DOHH2 (cell line): ENCODE measurements at regions not wholly inside any gene's neighbourhood (a gene's known extent, or its start where the extent isn't known, plus 50 kb on each side); places are given as distances from the start of the nearest gene placed in this dataset.

Experiments
- H3F3A ChIP-seq: fragments of 200-600 bp; sonication (generic), shearing (Covaris generic); 2 replicates; pipeline ENCODE4 v1.6.0; 2016; ENCODE audit warnings: antibody characterized with exemption, mild to moderate bottlenecking; ENCODE audit not compliant: control insufficient read depth, insufficient read depth
- H3K27ac ChIP-seq: fragments of 200-600 bp; sonication (generic); 2 replicates; pipeline ENCODE4 v1.5.1; 2014; ENCODE audit warnings: low read depth, mild to moderate bottlenecking, low read length, moderate library complexity
- H3K27me3 ChIP-seq: fragments of 200-600 bp; sonication (generic); 2 replicates; pipeline ENCODE4 v1.6.1; 2014; ENCODE audit warnings: mild to moderate bottlenecking, low read length, mixed read lengths; ENCODE audit not compliant: control insufficient read depth
- H3K36me3 ChIP-seq: fragments of 200-600 bp; sonication (generic); 2 replicates; pipeline ENCODE4 v1.6.1; 2014; ENCODE audit warnings: mild to moderate bottlenecking, low read length, moderate library complexity, mixed read lengths; ENCODE audit not compliant: control insufficient read depth
- H3K4me1 ChIP-seq: fragments of 200-600 bp; sonication (generic); 2 replicates; pipeline ENCODE4 v1.6.1; 2014; ENCODE audit warnings: mild to moderate bottlenecking, low read length, mixed read lengths; ENCODE audit not compliant: control insufficient read depth
- H3K4me2 ChIP-seq: fragments of 200-600 bp; sonication (generic); 2 replicates; pipeline ENCODE4 v1.6.0; 2014; ENCODE audit warnings: mild to moderate bottlenecking, low read length, moderate library complexity
- H3K4me3 ChIP-seq: fragments of 200-600 bp; sonication (generic); 2 replicates; pipeline ENCODE4 v1.5.1; 2014; ENCODE audit warnings: mild to moderate bottlenecking, low read length, mixed read lengths
- H3K79me2 ChIP-seq: fragments of 200-600 bp; sonication (generic); 2 replicates; pipeline ENCODE4 v1.6.1; 2014; ENCODE audit warnings: mild to moderate bottlenecking, low read length, mixed read lengths; ENCODE audit not compliant: control insufficient read depth
- H3K9me2 ChIP-seq: fragments of 200-600 bp; sonication (generic); replicated peaks from 2 replicates; pipeline ENCODE4 v1.6.1; 2014; ENCODE audit warnings: mild to moderate bottlenecking, low read length, mixed read lengths; ENCODE audit not compliant: control insufficient read depth
- H3K9me3 ChIP-seq: fragments of 200-600 bp; sonication (generic); 2 replicates; pipeline ENCODE4 v1.6.1; 2014; ENCODE audit warnings: antibody characterized with exemption, low read length, mixed read lengths; ENCODE audit not compliant: control insufficient read depth, insufficient read depth
- H4K20me1 ChIP-seq: fragments of 200-600 bp; sonication (generic); 2 replicates; pipeline ENCODE4 v1.6.0; 2014; ENCODE audit warnings: low read depth, mild to moderate bottlenecking, antibody characterized with exemption, low read length, moderate library complexity; ENCODE audit not compliant: control insufficient read depth, insufficient read depth
- EZH2phosphoT487 ChIP-seq: fragments of 200-600 bp; sonication (generic); IDR thresholded peaks from 2 replicates; pipeline ENCODE4 v1.6.1; 2017; ENCODE audit warnings: borderline replicate concordance, mild to moderate bottlenecking, antibody characterized with exemption, low read length, moderate library complexity, mixed read lengths
- TF ChIP-seq, protein P1 (sequence below): fragments of 200-600 bp; sonication (generic); IDR thresholded peaks from one replicate; pipeline ENCODE4 v1.5.1; 2014; ENCODE audit warnings: antibody characterized with exemption, mild to moderate bottlenecking, low read depth, low read length; ENCODE audit not compliant: poor library complexity, severe bottlenecking

DNA sequence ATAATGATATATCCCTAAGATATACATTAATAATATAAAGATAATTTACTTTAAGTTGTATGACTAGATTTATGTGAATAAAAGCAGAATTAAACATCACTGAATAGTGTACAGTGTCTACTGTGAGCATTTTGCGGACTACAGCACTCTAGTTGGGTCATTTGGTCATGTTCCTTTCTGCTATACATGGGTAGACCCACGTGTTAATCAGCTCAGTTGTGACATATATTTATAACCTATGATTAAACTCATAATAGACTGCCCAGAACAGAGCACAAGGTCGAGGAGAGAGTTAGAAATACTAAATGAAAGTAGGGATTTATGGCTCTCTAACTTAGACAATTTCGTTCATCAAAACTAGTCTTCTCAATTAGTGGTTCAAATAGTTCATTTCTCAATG, 852.7 kb downstream of the EPHA7 start:
- Histone ChIP-seq H3K36me3 (no peaks in the 10 kb centered on the region), H3K9me2 (no peaks in the 10 kb centered on the region), H3K4me1 (no peaks in the 10 kb centered on the region), H3K4me3 (no peak overlapping the region), H4K20me1 (no peaks in the 10 kb centered on the region), H3K27me3 (no peaks in the 10 kb centered on the region), H3K27ac (no peak overlapping the region), H3F3A (no peaks in the 10 kb centered on the region), H3K4me2 (no peak overlapping the region), H3K9me3 (no peaks in the 10 kb centered on the region), H3K79me2 (no peaks in the 10 kb centered on the region)
- no peak for TF ChIP-seq EZH2phosphoT487
- TF ChIP-seq, protein P1, sequence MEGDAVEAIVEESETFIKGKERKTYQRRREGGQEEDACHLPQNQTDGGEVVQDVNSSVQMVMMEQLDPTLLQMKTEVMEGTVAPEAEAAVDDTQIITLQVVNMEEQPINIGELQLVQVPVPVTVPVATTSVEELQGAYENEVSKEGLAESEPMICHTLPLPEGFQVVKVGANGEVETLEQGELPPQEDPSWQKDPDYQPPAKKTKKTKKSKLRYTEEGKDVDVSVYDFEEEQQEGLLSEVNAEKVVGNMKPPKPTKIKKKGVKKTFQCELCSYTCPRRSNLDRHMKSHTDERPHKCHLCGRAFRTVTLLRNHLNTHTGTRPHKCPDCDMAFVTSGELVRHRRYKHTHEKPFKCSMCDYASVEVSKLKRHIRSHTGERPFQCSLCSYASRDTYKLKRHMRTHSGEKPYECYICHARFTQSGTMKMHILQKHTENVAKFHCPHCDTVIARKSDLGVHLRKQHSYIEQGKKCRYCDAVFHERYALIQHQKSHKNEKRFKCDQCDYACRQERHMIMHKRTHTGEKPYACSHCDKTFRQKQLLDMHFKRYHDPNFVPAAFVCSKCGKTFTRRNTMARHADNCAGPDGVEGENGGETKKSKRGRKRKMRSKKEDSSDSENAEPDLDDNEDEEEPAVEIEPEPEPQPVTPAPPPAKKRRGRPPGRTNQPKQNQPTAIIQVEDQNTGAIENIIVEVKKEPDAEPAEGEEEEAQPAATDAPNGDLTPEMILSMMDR: no peak

GRCh38 chr6:92564376-92564775, 855.0 kb downstream of the EPHA7 start:
- Histone ChIP-seq H3K36me3 (no peaks in the 10 kb centered on the region), H3K27ac (no peak overlapping the region), H3K9me3 (no peaks in the 10 kb centered on the region), H3K4me2 (no peak overlapping the region), H4K20me1 (no peaks in the 10 kb centered on the region), H3K4me3 (no peak overlapping the region), H3K79me2 (no peaks in the 10 kb centered on the region), H3F3A (no peaks in the 10 kb centered on the region), H3K9me2 (no peaks in the 10 kb centered on the region), H3K4me1 (no peaks in the 10 kb centered on the region), H3K27me3 (no peaks in the 10 kb centered on the region)
- TF ChIP-seq, protein P1: no peak
- TF ChIP-seq EZH2phosphoT487: no peak

DNA sequence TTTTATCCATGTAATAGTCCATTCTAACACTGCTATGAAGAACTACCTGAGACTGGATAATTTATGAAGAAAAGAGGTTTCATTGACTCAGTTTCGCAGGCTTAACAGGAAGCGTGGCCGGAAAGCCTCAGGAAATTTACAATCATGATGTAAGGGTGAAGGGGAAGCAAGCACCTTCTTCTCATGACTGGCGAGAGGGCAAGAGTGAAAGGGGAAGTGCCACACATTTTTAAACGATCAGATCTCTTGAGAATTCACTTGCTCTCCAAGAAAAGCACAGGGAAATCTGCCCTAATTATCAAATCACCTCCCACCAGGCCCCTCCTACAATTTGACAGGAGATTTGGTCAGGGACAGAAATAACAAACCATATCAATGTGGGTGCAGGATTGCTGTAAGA, 859.7 kb downstream of the EPHA7 start:
- Histone ChIP-seq H3K27ac (no peak overlapping the region), H3K4me3 (no peak overlapping the region), H3K9me2 (no peaks in the 10 kb centered on the region), H3F3A (no peaks in the 10 kb centered on the region), H3K4me2 (no peak overlapping the region), H3K36me3 (no peaks in the 10 kb centered on the region), H4K20me1 (no peaks in the 10 kb centered on the region), H3K4me1 (no peaks in the 10 kb centered on the region), H3K27me3 (no peaks in the 10 kb centered on the region), H3K79me2 (no peaks in the 10 kb centered on the region), H3K9me3 (no peaks in the 10 kb centered on the region)
- no peak for TF ChIP-seq EZH2phosphoT487
- TF ChIP-seq, protein P1: no peak

GRCh38 chr6:92559003-92559402, 860.4 kb downstream of the EPHA7 start:
- Histone ChIP-seq H3K79me2 (no peaks in the 10 kb centered on the region), H3K36me3 (no peaks in the 10 kb centered on the region), H3K4me2 (no peak overlapping the region), H3K4me3 (no peak overlapping the region), H3K27me3 (no peaks in the 10 kb centered on the region), H3K4me1 (no peaks in the 10 kb centered on the region), H4K20me1 (no peaks in the 10 kb centered on the region), H3F3A (no peaks in the 10 kb centered on the region), H3K9me2 (no peaks in the 10 kb centered on the region), H3K9me3 (no peaks in the 10 kb centered on the region), H3K27ac (no peak overlapping the region)
- TF ChIP-seq EZH2phosphoT487: no peak
- TF ChIP-seq, protein P1: no peak
